ENCODE measurements at regions not wholly inside any gene's neighbourhood (a gene's known extent, or its start where the extent isn't known, plus 50 kb on each side); places are given as distances from the start of the nearest gene placed in this dataset.
"Not testable (repeated sequence)": the region's sequence is repeated elsewhere in the genome, so short reads cannot be mapped to it uniquely, and the experiment has no call there.

DNA sequence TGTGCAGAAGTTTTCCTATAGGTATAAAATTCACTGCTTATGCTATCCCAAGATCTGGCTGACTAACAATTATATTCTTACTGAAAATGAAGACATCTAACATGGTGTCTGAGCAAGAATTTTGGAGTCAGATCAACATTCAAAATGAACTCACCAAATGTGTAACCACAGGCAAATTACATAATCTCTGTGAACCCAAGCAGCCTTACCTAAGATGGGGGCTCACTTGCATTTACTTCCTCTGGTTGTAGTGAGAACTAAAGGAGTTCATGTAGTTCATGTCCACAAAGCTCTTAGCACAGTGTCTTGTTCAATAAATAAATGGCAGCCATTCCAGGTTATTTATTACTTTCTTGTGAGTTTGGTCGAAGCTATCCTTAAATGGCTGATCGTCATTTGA is 163.9 kb upstream of the LCORL start:
- FAIRE-seq = no peak

DNA sequence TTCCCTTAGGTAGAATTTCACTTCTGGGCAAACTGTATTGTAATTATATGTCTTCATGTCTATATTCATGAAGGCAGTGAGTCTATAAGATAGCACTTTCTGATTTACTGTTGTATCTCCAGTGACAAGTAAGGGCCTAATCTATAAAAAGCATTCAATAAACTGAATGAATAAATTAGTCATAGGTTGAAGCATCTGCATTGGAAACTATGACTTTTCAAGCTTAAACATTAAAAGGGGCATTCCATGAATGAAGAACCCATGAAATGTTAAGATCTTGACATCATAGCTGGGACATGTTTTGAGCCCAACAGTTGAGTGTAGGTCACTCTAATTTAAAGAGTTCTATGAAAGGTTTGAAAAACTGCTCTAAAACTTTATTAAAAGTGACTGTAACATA is 159.3 kb upstream of the LCORL start:
- no peak for FAIRE-seq

DNA sequence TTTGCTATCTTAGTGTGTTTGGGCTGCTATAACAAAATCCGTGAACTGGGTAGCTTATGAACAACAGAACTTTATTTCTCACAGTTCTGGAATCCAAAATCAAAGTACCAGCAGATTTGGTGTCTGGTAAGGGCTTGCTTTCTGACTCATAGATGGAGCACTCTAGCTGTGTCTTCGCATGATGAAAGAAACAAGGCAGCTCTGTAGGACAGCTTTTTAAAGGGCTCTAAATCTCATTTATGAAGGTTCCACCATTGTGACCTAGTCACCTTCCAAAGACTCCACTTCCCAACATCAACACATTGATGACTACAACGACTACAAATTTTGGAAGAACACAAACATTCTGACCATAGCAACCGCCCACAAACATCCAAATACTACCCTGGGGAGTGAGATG is 158.6 kb upstream of the LCORL start:
- no peak for FAIRE-seq

DNA sequence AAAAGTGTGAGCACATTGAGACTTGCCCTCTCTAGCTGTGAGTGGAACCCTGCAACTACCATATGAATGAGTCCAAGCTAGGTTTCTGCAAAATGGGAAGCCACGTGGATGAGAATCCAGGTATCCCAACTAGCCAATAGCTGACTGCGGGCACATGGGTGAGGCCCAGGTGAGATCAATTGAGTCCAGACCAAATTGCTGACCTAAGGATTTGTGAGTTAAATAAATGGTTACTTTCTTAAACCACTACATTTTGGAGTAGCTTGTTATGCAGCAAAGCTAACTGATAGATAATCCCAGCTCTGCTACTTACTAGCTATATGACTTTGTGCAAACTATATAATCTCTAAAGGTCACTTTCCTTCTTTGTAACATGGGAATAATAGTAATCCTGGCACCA is 150.3 kb upstream of the LCORL start:
- FAIRE-seq = no peak

DNA sequence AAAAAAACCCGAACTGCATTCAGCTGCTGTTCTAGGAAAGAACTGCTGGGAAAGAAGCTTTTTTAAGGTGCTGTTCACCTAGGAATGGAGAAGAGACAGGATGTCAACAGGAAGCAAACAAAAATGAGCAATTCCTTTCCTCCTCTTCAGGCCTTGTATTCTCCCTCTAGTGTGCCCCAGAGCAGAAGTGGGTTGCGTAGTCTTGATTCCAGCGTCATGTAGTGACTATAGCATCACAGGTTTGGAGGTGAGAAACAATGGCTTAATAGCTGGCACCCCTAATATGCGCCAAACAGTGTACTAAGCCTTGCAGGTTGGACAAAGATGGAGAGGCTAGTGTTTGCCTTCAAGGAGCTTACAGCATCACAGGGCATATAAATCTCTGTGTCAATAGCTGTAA is 146.3 kb upstream of the LCORL start:
- FAIRE-seq = no peak

DNA sequence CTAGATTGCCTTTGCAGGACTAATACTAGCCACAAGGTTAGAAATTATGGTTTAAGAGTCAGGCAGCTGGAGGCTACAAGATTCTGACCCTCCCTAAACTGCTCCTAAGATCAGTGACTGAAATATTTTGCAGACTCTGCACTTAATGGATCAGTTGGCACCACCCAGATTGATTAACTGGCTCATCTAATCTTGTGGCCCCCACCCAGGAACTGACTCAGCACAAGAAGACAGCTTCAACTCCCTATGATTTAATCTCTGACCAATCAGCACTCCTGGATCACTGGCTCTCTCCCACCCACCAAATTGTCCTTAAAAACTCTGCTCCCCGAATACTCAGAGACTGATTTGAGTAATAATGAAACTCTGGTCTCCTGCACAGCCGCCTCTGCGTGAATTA is 145.4 kb upstream of the LCORL start:
- FAIRE-seq = no peak

DNA sequence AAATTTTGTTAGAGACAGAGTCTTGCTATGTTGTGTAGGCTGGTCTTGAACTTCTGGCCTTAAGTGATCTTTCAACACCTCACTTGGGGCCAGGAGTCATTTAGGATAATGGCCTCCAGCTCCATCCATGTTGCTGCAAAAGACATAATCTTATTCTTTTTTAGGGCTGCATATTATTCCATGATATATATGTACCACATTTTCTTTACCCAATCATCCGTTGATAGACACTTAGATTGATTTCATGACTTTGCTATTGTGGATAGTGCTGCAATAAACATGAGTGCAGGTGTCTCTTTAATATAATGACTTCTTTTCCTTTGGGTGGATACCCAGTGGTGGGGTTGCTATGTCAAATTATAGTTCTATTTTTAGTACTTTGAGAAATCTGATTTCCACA is 140.9 kb upstream of the LCORL start:
- no peak for FAIRE-seq

DNA sequence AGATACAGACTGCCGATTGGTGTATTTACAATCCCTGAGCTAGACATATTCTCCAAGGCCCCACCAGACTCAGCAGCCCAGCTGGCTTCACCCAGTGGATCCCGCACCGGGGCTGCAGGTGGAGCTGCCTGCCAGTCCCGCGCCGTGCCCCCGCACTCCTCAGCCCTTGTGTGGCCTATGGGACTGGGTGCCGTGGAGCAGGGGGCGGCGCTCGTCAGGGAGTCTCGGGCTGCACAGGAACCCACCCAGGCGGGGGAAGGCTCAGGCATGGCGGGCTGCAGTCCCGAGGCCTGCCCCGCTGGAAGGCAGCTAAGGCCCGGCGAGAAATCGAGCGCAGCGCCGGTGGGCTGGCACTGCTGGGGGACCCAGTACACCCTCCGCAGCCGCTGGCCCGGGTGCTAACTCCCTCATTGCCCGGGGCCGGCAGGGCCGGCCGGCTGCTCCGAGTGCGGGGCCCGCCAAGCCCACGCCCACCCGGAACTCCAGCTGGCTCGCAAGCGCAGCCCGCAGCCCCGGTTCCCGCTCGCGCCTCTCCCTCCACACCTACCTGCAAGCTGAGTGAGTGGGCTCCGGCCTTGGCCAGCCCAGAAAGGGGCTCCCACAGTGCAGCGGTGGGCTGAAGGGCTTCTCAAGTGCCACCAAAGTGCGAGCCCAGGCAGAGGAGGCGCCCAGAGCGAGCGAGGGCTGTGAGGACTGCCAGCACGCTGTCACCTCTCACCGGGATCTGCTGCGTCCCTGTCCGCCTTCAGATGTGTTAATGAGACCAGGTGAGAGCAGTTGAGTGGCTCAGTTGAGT is 137.8 kb upstream of the LCORL start:
- not testable (repeated sequence) for FAIRE-seq

DNA sequence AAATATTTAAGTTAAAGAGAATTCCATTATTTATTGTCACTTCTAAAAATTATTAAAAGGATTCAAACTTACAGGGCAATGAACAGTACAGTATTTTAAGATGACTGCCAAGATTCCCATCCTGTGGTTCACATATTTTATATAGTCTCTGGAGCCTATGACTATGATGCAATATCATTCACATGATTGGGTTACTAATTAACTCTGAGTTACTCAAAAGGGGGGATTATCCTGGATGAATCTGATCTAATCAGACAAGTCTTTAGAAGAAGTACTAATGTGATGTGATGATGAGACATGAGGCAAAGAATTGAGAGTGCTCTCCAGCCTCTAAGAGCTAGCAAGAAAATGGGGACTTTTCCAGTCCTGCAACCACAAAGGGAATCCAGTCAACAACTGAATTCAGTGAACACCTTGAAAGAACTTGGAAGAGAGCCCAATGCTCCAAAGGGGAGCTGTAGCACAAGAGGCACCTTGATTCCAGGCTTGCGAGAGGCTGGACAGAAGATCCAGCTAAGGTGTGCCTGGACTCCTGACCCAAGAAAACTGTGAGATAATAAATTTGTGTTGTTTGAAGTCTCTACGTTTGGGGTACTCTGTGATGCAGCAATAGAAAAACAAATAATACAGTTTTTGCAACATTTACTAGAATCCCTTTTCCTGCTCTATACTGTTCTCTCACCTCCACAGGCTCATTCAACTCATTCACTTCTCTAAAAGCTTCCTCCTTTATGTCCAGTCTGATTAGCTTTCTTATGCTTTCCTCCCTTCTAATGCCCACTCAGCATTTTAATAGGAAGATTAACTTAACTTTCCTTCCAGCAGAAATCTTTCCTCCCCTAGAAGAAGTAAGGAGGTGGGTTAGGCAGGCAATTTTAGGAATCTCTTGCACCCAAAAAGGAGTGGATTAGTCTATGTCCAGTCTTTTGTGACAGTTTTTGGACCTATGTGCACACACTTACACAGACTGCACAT is 133.8 kb upstream of the LCORL start:
- FAIRE-seq = no peak

DNA sequence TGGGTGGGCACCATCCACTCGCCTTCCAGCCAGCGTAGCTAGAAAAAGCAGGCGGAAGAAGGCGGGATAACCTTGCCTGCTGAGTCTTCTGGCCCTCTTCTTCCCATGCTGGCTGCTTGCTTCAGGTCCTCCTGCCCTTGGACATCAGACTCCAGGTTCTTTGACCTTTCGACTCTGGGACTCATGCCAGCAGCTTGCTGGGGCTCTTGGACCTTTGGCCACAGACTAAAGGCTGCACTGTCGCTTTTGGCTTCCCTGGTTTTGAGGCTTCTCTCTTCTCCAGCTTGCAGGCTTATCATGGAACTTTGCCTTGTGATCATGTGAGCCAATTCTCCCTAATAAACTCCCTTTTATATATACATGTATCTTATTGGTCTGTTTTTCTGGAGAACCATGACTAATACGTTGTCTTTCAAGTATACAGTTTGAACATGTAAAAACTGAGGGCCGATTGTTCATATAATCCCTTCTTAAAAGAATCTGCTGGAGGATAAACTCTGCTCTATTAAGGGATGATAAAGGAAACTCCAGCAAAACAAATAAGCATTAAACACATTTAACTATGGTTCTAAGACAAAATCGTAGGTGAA is 116.6 kb upstream of the LCORL start:
- FAIRE-seq = no peak

DNA sequence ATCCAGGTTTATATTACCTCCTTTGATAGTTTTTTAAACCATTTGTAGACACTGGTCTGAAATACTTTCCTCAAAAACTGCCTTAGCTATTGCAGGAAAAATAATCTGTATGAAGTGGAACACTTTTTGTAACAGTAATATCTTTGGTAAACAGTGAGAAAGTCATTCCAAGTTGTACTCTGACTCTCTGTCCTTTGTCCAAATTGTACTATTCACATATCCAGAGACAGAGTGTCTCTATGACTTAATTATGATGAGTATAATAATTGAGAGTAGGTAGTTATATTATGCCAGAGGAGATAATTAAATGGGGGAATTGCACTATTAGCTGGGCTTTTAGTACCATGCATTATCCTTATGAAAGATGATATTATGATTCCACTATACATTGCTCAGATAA is 112.6 kb upstream of the LCORL start:
- no peak for FAIRE-seq

DNA sequence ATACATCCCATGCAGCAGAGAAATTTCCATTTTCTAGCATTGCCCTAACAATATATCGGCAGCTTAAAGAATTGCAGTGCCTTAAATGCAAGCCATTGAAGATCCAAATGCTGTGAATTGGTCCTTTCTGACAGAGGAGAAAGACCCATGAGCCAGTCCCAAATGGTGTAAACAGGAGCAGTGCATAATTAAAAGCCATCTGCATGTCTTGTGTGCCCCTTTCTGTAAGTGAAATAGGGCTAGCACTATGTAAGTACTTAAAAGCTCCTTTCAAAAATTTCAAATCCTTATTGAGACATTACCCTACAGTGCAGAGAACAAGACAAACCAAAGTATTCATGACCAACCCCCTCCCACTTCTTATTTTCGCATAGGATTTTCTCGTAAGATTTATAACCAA is 108.7 kb upstream of the LCORL start:
- no peak for FAIRE-seq

DNA sequence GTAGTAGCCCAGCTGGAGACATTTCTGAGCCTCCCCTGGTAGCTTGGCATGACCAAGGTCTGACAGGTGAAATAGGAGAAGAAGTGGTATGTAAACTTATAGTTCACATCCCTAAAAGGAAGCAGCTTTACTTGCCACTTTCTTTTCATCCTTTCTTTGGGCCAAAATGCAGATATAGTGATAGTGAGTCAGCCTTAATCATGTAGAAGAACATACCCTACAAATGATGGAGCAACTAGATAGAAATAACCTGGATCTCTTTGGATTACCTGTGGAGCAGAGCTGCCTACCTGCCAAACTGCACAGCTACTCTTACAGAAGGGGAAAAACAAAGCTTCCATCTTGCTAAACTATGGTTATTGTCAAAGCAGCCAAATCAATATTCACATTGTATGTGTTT is 106.7 kb upstream of the LCORL start:
- no peak for FAIRE-seq

DNA sequence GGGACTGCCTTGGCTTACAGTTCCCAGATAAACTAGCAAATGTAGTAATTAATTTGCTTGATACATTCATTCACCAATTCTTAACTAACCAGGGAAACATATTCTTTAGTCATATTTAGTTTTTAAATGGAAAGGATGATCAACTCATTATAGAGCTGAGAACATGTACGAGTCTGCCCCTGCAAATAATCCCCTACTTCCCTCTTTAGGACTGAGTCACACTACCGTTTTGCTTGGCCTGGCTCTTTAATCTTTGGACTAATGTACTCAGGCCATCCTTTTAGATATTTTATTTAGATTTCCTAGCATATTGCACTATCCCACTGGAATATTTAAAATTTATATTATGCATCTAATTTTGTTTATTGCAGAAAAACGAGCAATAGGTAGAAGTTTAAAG is 105.5 kb upstream of the LCORL start:
- no peak for FAIRE-seq

DNA sequence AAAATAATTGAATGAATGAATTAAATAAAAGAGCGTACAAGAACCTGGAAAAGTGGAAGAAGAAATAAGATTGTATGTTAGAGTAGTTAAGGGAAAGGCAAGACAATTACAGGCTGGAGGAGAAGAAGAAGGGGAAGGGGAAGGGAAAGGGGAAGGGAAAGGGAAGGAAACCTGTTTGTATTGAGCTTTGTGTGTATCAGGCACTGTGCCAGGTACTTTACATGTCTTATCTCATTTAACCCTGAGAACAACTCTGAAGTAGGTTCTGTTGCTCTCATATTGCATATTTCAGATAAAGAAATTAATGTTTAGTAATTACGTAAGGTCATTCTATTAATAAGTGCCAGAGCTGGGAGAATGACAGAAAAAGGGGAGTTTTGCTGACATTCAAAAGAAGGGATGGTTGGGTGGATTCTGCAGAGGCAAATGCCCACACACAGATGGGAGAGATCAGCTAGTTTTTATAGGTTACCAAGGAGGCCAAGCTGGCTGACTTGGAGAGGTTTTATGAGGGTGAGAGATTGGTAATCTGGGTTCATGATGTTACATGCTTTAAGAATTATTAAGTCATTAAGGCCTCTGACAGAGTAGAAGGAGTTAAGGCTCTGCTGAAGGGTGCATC is 92.3 kb upstream of the LCORL start:
- no peak for FAIRE-seq

DNA sequence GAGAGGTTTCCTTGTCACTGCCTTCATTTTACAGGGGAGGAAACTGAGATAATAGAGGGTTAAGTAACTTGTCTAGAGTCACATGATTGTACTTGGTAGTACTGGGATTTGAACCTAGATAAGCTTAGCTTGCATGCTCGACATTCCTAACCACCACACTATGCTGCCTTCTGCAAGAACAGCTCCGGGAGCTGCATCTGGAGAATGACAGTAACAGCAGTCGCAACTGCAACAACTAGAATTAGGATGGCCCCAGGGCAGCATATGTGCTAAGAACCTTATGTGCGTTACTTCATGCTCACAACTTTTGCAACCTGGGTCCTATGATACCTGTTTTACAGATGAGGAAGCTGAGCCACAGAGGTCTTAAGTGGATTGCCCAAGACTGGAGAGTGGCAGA is 89.5 kb upstream of the LCORL start:
- no peak for FAIRE-seq

DNA sequence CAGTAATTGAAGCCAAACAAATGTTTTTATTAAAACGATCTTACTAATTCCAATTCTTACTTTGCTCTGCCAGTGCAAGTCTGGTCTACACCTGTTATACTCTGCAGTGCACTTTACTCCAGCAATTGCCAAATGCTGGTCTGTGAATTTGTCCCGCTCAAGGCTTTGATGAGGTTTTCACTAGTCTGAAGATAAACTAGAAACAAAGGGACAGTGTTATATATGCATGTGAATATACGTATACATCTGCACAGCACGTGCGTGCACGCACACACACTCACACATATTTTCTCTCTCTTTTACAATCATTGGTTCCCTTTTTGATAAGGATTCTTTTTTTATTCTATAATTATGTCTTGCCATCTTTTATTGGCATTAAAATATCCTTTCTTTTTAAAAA is 88.5 kb upstream of the LCORL start:
- FAIRE-seq = no peak

DNA sequence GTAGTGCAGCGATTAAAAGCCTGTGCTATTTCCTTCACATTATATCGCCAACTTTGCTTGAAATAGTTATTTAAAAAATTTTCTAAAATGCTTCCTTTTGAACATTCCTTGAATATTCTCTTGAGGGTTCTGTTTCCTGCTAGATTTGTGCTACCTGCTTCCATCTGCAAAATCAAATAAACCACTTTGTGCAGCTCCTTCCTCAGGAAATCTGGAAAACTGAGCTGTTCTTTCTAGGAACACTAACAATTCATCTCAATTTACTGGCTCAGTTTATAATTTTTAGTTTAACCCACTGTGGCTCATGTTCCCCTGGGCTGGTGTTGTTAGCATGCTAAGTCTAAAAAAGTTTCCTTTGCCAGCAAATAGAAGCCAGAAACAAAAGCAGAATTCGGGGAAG is 88.1 kb upstream of the LCORL start:
- no peak for FAIRE-seq

DNA sequence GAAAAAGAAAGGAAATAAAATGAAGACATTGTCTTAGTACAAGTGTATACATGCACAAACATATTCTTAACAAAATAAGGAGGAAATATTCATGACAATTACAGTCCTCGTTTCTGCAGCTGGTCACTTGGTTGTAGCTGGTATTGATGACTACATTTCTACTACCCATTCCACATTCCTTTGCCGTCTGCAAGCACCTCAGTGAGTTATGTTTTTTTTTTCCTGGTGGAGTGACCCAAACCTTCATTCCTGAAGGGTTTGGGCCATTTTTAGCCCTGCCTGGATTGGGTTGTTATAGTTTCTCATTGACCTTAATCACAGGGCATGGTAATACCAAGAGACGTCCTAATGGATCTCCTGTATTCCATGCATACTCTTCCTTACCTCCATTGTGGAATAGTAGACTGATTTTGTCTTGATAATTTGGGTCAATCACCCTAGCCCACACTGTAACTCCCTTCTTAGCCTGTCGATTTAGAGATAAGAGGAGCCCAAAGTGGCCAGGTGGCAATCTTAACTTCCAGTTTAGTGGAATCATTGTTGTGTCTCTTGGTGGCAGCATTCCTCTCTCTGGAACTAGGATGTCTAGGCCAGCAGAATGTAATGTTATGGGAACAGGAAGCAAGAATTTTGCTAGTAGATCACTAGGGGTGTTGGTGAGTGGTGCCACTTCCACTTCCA is 86.4 kb upstream of the LCORL start:
- FAIRE-seq = not testable (repeated sequence)

DNA sequence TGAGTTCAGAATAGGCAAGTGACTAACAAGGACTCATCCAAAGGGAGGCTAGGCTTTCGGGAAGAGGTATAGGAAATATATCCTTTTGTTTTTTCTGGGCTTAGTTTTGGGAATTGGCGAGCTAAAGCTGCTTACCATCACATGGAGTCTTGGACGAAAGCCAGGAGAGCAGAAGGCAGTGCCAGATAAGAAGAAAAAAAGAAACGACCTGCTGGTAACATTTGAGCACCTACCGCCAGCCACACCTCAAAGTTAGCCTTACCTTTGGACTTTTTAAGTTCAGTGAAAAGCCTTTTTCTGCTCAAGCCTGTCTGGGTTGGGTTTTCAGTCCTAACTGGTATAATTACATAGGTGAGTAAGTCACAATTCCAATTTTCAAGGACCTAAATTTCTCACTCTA is 85.1 kb upstream of the LCORL start:
- FAIRE-seq = no peak

DNA sequence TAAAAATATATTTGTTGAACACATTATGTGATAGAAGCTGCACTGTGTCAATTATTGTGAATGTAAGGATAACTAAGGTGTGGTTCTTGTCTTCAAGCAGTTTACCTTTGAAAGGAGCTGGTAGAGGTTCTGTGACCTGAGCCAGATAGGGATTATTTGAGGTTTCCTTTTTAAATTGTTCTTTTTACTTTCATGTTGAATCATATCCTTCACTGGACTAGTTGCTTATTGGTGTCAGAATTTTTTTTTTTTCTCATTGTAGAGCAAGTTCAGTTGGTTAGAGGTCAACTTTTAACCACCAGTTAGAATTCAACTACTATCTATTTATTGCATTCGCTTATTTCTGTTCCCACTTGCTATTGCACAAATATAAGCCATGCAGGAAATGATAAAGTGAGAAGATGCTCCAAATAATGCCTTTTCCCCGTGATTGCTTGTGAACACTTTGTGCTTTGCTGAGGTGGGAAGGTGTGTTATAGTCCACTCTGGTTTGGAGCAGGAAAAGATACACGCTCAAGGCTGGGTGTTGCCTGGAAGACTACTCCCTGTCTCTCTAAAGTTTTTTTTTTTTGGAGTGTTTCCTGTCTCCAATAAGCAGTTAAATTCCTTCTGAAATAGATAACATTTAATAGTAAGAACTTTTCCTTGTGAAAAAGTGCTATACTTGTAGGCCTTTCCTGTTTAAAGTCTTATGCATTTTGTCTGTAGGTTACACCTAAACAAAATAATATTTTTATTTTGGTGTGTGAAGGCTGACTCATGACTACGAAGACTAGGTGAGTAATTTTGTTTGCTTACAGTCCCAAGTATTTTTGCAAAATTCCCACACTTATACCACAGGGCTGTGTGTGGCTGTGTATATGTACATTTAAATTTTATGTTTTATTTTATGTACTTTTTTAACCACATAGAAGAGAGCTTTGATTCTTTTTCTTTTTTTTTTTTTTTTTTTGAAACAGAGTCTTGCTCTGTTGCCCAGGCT is 83.8 kb upstream of the LCORL start:
- FAIRE-seq = no peak

Measured in A204.1 (cell line).